Spleen (tissue), 11 donors: ENCODE measurements at regions not wholly inside any gene's neighbourhood (a gene's known extent, or its start where the extent isn't known, plus 50 kb on each side); places are given as distances from the start of the nearest gene placed in this dataset.

Experiments used
- DNase-seq: peaks from one replicate; pipeline ENCODE4 v3.0.0-alpha.2; 2020
- H3K27ac ChIP-seq, 8 donors: fragments of 200-600 bp; sonication (generic) in 7 of 8; 1 replicate in 4 of 8; 2 replicates in 4 of 8; pipeline versions ENCODE4 v1.5.0 to v1.8.0; 2016 to 2021; ENCODE audit warnings: inconsistent platforms in 4 of 8, mild to moderate bottlenecking in 4 of 8, moderate library complexity in 1 of 8
- H3K27me3 ChIP-seq, 7 donors: fragments of 200-600 bp; sonication (generic) in 6 of 7; replicated peaks in 1 of 7; 1 replicate in 4 of 7; 2 replicates in 3 of 7; pipeline versions ENCODE4 v1.5.0 to v1.8.0; 2016 to 2021; ENCODE audit warnings: inconsistent platforms in 3 of 7, mild to moderate bottlenecking in 1 of 7
- H3K36me3 ChIP-seq, 6 donors: fragments of 200-600 bp; sonication (generic) in 5 of 6; 1 replicate in 4 of 6; 2 replicates in 2 of 6; pipeline versions ENCODE4 v1.5.0 to v1.8.0; 2016 to 2021; ENCODE audit warnings: inconsistent platforms in 2 of 6
- H3K4me1 ChIP-seq, 6 donors: fragments of 200-600 bp; sonication (generic) in 5 of 6; 1 replicate in 3 of 6; 2 replicates in 3 of 6; pipeline versions ENCODE4 v1.5.0 to v1.8.0; 2016 to 2021; ENCODE audit warnings: inconsistent platforms in 3 of 6
- H3K4me3 ChIP-seq, 8 donors: fragments of 200-600 bp; sonication (generic) in 7 of 8; 1 replicate in 4 of 8; 2 replicates in 4 of 8; pipeline versions ENCODE4 v1.5.0 to v1.8.0; 2016 to 2021; ENCODE audit warnings: inconsistent platforms in 4 of 8, mild to moderate bottlenecking in 4 of 8, moderate library complexity in 2 of 8
- H3K9me3 ChIP-seq, 8 donors: fragments of 200-600 bp; sonication (generic) in 7 of 8; 1 replicate in 4 of 8; 2 replicates in 4 of 8; pipeline versions ENCODE4 v1.5.0 to v1.8.0; 2016 to 2021; ENCODE audit warnings: inconsistent platforms in 4 of 8
- CTCF ChIP-seq, 11 experiments: fragments of 200-600 bp in 7 of 11; fragments of 450-650 bp in 4 of 11; sonication (generic) in 4 of 11; IDR thresholded peaks in 8 of 11; conservative IDR thresholded peaks in 3 of 11; 1 replicate in 7 of 11; 2 replicates in 4 of 11; pipeline versions ENCODE4 v1.4.0 to v1.8.0; 2016 to 2021; ENCODE audit warnings: antibody characterized with exemption in 11 of 11, inconsistent platforms in 4 of 11, mild to moderate bottlenecking in 1 of 11
- POLR2A ChIP-seq, 3 donors: fragments of 450-650 bp; IDR thresholded peaks; one replicate each; pipeline ENCODE4 v1.5.1; 2017; ENCODE audit warnings: antibody characterized with exemption in 3 of 3, mild to moderate bottlenecking in 1 of 3
- POLR2AphosphoS5 ChIP-seq, 3 donors: sonication (generic); formaldehyde crosslinking; IDR thresholded peaks; one replicate each; pipeline ENCODE4 v1.5.1; 2017; ENCODE audit warnings: antibody characterized with exemption in 3 of 3
- WGBS, 5 donors: extraction: QIAGEN DNeasy Blood & Tissue Kit in 3 of 5; methylation state at CpG; one replicate each; pipeline versions ENCODE4 v1.1.5 to v1.1.7; 2013 to 2018; 5-methylcytosine and 5-hydroxymethylcytosine counted together
- intact Hi-C: fragments of 100-400 bp; cut with DNase I; formaldehyde crosslinking; loops from one replicate; pipeline ENCODE4 v1.15.0; 2023; ENCODE audit warnings: low total_unique reads
- donor health status: healthy with polysubstance abuse.
- donor health status: DM: no; HTN: no; CAD: no; lungs with moderate emphysema.
- donor health status: DM: no; HTN: no; CAD: no.
- donor health status: Bipolar disorder and iron deficiency.
- donor health status: healthy.
- donor health status: DM: no; HTN: no; CAD: no.
- donor health status: DM: yes; HTN: yes; CAD: no.

GRCh38 chr9:110056062-110056461, 151.9 kb downstream of the C9orf152 start:
- Histone ChIP-seq H3K9me3 (no peaks in the 10 kb centered on the region), H3K27me3 (no peaks in the 10 kb centered on the region), H3K4me1 (peaks cover 15 to 96% (median 62%) of the 10 kb centered on the region in 6 donors), H3K4me3 (no peak overlapping the region), H3K27ac (peak overlapping the region in 1 of 8 donors; percentile 74), H3K36me3 (peaks cover 0 to 15% (median 0%) of the 10 kb centered on the region in 6 donors)
- TF ChIP-seq POLR2A (IDR thresholded peaks at IDR 0.05) = no peak
- no peak for TF ChIP-seq POLR2AphosphoS5 (IDR thresholded peaks at IDR 0.05)
- TF ChIP-seq CTCF (IDR thresholded peaks at IDR 0.05 in 8 of 11, conservative IDR thresholded peaks at IDR 0.05 in 3 of 11) = no peak
- DNase-seq = no peak
- intact Hi-C loops = loop anchor here (5.0 kb wide), 1 partner anchor 96 kb away; no protein-coding TSS in a partner anchor
- WGBS, 5 donors = 82 to 88% (median 85%) methylated on average over 6 of the region's 6 CpGs

- intact Hi-C loops = loop anchor here (5.0 kb wide), 1 partner anchor 94 kb away; no protein-coding TSS in a partner anchor
- WGBS, 5 donors = 14 to 35% (median 23%) methylated on average over 5 of the region's 5 CpGs
Observed at GRCh38 chr9:110058304-110058953, 149.5 kb downstream of the C9orf152 start.

GRCh38 chr9:110059461-110059860, 148.5 kb downstream of the C9orf152 start:
- intact Hi-C loops = loop anchor here (5.0 kb wide), 1 partner anchor 93 kb away; no protein-coding TSS in a partner anchor
- peaks cover 0 to 3% (median 0%) of the 10 kb centered on the region in 8 donors for H3K9me3 ChIP-seq
- H3K36me3 ChIP-seq = peaks cover 0 to 26% (median 0%) of the 10 kb centered on the region in 6 donors
- DNase-seq = no peak
- 67 to 72% (median 69%) methylated on average over 1 of the region's 1 CpG for WGBS, 5 donors
- H3K4me3 ChIP-seq = no peak overlapping the region
- H3K27ac ChIP-seq = peak overlapping the region in 2 of 8 donors; percentile 26 to 74
- no peaks in the 10 kb centered on the region for H3K27me3 ChIP-seq
- H3K4me1 ChIP-seq = peaks cover 10 to 74% (median 51%) of the 10 kb centered on the region in 6 donors
- TF ChIP-seq CTCF (IDR thresholded peaks at IDR 0.05 in 8 of 11, conservative IDR thresholded peaks at IDR 0.05 in 3 of 11) (no peak), POLR2A (IDR thresholded peaks at IDR 0.05) (no peak), POLR2AphosphoS5 (IDR thresholded peaks at IDR 0.05) (peak in 1 of 3 donors; percentile 6)

More at GRCh38 chr9:110058304-110058953, 149.5 kb downstream of the C9orf152 start:
- TF ChIP-seq CTCF (IDR thresholded peaks at IDR 0.05 in 8 of 11, conservative IDR thresholded peaks at IDR 0.05 in 3 of 11) (peak in 10 of 11 experiments; percentile 9 to 78 (median 52)), POLR2AphosphoS5 (IDR thresholded peaks at IDR 0.05) (peak in 1 of 3 donors; percentile 51), POLR2A (IDR thresholded peaks at IDR 0.05) (no peak)
- no peaks in the 10 kb centered on the region for H3K27me3 ChIP-seq
- DNase-seq = no peak
- H3K4me3 ChIP-seq = no peak overlapping the region
- H3K4me1 ChIP-seq = peaks cover 9 to 75% (median 43%) of the 10 kb centered on the region in 6 donors
- peak overlapping the region in 5 of 8 donors; percentile 23 to 74 (median 32) for H3K27ac ChIP-seq
- peaks cover 0 to 3% (median 0%) of the 10 kb centered on the region in 8 donors for H3K9me3 ChIP-seq
- H3K36me3 ChIP-seq = peaks cover 0 to 22% (median 0%) of the 10 kb centered on the region in 6 donors

GRCh38 chr9:110064803-110065202, 143.2 kb downstream of the C9orf152 start:
- peaks cover 31 to 74% (median 59%) of the 10 kb centered on the region in 6 donors for H3K4me1 ChIP-seq
- no peak for DNase-seq
- peaks cover 0 to 3% (median 0%) of the 10 kb centered on the region in 8 donors for H3K9me3 ChIP-seq
- no peaks in the 10 kb centered on the region for H3K27me3 ChIP-seq
- intact Hi-C loops = no loop called here
- 29 to 59% (median 33%) methylated on average over 5 of the region's 5 CpGs for WGBS, 5 donors
- H3K4me3 ChIP-seq = no peak overlapping the region
- H3K36me3 ChIP-seq = peaks cover 0 to 26% (median 0%) of the 10 kb centered on the region in 6 donors
- TF ChIP-seq POLR2A (IDR thresholded peaks at IDR 0.05) (no peak), POLR2AphosphoS5 (IDR thresholded peaks at IDR 0.05) (peak in 2 of 3 donors; percentile 10 to 40), CTCF (IDR thresholded peaks at IDR 0.05 in 8 of 11, conservative IDR thresholded peaks at IDR 0.05 in 3 of 11) (no peak)
- peak overlapping the region in 5 of 8 donors; percentile 0 to 73 (median 66) for H3K27ac ChIP-seq
